NCI-H2171 treated with DMSO at 0.1 percent for 48 hours (cell line): ENCODE measurements at regions not wholly inside any gene's neighbourhood (a gene's known extent, or its start where the extent isn't known, plus 50 kb on each side); places are given as distances from the start of the nearest gene placed in this dataset.

ENCODE experiments used
- DNase-seq: peaks from one replicate; lab custom pipeline; 2025; lab: John Stamatoyannopoulos, UW

DNA sequence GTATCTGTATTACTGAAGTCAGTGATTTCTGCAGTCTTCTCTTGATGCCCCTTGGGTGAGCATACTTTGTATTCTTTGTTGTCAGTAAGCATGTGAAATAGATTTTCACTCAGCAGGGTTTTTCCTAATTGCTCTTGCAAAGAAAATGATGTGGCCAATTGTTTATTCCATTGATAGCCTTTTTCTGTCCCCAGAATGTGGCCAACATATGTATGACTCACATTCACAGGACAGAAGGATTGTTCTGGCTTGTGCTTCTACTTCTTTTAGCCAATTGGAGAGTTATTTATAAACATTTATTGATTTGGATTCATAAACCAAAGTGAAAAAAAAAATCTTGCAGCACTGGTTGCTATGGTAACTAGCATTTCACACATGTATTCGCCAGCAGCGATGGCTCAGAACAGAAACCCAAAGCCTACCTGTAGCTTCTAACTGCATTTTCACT is 54.4 kb upstream of the RBM24 start:
- DNase-seq, result no peak

- DNase-seq, result no peak
Measured at GRCh38 chr6:17227403-17227802, 53.8 kb upstream of the RBM24 start.
